DMS53 treated with DMSO at 0.1 percent for 48 hours (cell line): ENCODE measurements at regions not wholly inside any gene's neighbourhood (a gene's known extent, or its start where the extent isn't known, plus 50 kb on each side); places are given as distances from the start of the nearest gene placed in this dataset.
"Not testable (repeated sequence)": the region's sequence is repeated elsewhere in the genome, so short reads cannot be mapped to it uniquely, and the experiment has no call there.

ENCODE experiments used
- DNase-seq: peaks from one replicate; lab custom pipeline; 2025; ENCODE audit not compliant: unreplicated experiment; lab: John Stamatoyannopoulos, UW

DNA sequence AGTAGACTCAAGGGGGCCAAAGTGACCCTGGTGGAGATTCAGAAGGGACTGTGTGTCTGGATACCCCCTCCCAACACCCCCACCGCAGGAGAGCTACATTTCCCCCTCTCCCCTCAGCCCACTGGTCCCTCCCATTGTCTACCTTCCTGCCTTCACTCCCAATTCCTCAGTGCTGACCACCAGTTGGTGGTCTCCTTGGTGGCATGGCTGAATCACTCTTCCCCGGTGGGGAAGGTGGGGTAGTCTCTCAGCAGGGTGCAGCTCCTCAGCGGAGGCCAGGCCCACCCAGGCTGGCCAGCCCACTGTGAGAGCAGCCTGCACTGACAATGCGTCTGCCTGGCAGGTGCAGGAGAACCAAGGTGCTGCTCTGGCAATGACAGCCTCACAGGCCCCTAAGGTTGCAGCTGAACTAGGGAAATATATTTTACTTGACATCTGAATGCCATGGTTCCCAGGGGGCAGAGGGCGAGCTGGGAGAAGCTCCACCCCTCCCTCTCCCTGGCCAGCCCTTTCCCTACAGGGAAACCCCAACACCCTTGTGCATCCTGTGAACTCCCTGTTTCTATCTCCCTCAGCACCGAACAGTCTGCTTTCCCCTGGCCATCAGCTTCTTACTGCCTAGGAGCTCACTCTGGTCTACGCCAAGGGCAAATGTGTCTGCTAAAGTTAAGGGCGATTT is 62.6 kb upstream of the PAX8 start:
- no peak for DNase-seq

DNA sequence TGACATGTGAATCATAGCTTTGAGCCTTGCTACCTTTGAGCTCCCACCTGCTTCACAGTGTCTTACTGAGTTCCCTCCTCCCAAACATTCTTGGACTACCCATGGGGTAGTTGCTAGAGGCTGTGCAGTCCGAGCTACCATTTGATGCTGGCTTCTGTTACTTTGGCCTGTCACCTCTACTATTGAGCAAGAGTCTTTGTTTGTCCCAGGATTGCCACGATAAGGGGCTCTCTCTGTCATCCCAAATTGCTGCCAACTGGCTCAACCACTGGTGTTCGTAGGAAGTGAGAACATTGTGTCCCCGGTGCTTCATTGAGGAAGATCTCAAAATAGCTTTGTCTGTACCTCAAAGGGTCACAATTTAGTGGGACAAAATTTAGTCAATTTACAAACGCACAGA is 59.1 kb upstream of the PAX8 start:
- no peak for DNase-seq

DNA sequence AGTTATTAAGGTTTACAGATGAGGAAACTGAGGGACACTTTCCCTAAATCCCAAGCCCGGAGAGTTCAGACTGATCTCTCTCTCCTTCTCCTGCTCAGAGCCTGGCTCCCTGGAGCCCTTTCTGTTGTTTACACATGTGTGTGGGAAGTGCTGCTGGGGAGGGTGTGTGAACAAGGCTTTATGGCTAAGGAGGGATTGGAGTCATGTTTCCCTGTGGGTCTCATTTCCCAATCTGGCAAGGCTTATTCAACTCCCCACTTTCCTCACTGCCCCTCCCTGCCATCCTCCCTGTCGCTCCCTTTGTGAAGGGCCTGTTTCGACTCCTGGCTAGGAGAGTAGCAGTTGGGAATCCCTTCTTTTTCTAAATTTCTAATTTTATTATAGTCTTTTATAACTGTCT is 57.3 kb upstream of the PAX8 start:
- DNase-seq, result not testable (repeated sequence)

DNA sequence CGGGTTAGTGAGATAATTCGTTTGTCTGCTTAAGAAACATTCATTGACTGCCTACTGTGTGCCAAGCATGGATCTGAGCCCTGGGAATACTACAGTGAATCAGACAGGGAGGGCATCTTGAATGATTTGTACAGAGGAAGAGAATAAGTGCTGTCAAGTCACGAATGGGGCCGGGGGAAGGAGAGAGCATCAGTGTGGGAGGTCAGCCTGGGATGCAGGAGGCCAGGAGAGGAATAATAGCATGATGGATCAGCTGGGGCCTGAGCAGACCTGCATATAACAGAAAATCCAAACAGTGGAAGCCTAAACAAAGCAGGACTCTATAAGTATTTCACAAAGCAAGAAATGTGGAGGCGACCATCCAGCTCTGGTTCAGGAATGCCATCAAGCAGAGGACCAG is 55.4 kb upstream of the PAX8 start:
- DNase-seq, result no peak

DNA sequence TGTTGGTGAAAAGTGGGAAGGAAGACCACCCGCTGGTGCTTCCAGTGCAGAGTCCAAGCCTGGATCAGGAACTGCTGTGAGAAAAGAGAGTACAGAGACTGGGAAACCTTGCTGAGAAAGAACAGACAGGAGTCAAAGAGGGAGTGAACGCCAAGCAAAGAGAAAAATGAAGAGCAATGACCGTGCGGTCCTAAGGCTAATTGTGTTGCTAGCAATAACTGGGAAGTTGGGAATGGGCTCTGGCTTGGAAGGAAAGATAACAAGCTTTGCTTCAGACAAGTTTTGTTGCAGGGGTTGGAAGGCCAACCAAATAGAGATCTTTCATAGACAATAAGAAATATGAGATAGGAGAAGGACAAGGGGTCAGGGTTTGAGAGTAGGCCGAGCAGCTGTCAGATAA is 55.0 kb upstream of the PAX8 start:
- not testable (repeated sequence) for DNase-seq

DNA sequence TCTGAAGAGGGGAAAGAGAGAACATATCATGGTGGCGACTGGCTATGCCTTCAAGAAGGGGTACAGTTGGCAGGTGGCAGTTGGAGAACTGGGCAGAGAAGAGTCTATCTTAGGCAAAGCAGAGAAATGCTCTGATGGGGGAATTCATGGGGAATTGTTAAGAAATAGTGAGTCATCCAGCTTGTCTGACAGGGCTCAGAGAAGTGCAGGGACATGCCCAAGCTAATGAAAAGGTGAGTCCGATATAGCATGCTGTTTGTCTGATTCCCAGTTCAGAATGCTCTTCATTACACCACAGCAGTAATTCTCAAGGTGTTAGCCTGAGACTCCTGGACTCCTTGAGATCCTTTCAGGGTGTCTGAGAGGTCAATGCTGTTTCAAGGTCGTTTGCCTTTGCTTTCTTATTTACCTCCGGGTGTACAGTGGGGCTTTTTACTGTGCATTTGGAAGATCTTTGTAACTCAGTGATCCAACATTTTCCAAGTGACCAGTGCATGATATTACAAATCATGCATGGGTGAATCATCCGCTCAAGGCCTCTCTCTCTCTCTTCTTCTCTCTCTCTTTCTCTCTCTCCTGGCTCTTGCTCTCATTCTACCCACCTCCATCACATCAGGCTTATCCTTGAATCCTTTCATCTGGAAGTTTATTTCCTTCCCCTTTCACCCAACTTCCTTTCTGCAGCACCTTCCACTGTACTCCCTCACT is 51.5 kb upstream of the PAX8 start:
- DNase-seq, result not testable (repeated sequence)

DNA sequence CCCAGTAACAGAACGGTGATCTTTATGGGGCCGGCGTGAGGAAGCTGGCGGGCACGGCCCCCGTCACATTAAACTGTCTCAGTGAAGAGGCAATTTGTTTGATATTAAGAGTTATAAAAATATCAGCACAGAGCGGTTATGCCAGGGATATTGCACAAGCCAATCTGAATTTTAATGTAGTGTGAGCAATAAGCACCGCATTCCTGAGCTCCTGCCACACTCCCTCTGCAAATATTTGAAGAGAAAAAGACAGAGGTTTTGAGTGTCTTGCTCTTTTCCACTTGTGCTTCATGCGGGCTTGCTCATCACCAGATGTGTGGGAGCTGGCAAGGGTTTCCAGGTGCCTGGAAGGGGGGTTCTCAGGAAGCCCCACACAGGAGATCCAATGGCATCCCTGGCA is 50.3 kb upstream of the PAX8 start:
- not testable (repeated sequence) for DNase-seq

DNA sequence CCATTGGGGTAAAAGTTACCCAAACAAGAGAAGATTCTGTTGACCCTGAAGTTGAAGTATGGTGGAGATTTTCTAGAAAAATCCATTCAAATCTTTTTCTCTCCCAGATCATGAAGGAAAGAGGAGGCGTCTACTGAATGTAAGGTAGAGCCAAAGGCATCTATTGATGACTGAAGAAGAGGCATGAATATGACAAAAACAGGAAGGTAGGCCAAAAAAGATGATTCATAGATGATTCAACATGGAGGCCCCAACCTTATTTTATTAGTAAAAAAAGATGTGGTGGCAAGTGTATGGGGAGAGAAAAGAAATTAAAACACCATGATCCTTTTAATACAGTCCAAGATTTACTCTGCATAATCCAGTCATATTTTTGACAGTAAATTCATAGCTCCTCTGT is 49.9 kb upstream of the PAX8 start:
- not testable (repeated sequence) for DNase-seq
